IMR-90 (cell line): ENCODE measurements at regions not wholly inside any gene's neighbourhood (a gene's known extent, or its start where the extent isn't known, plus 50 kb on each side); places are given as distances from the start of the nearest gene placed in this dataset.

Experiments used
- ATAC-seq: fragments of 200-7000 bp; cut with Tn5 transposase; 2 replicates; pipeline ENCODE4 v1.9.1; 2020; ENCODE audit warnings: low read depth, mild to moderate bottlenecking, moderate library complexity
- BruUV-seq: library from RNA; stranded (reverse); fragments of 400-500 nt; replicated peaks from 2 replicates; lab custom pipeline; 2021; lab: Mats Ljungman, UMichigan
- CTCF ChIA-PET: fragments of 300-600 bp; formaldehyde crosslinking; extraction: SDS; loops from one replicate; lab custom pipeline; 2021; ENCODE audit warnings: antibody characterized with exemption; lab: Yijun Ruan, JAX
- POLR2A ChIA-PET: fragments of 300-600 bp; sonication (Branson Sonifier 250); formaldehyde crosslinking; loops from one replicate; lab custom pipeline; 2022; ENCODE audit warnings: antibody characterized with exemption; ENCODE audit not compliant: unreplicated experiment; lab: Charles Lee
- DNase-seq: peaks from one replicate; pipeline ENCODE4 v3.0.0; 2013
- H2AFZ ChIP-seq: replicated peaks from 2 replicates; pipeline ENCODE3; 2013; ENCODE audit warnings: low read length, mild to moderate bottlenecking; ENCODE audit not compliant: poor library complexity
- H2AK5ac ChIP-seq: 2 replicates; pipeline ENCODE4 v1.6.1; 2013; ENCODE audit warnings: low read depth, low read length, inconsistent platforms
- H2AK9ac ChIP-seq: replicated peaks from 2 replicates; pipeline ENCODE3; 2013; ENCODE audit warnings: mild to moderate bottlenecking, low read depth, low read length, moderate library complexity; ENCODE audit not compliant: poor library complexity
- H2BK120ac ChIP-seq: 2 replicates; pipeline ENCODE4 v1.6.1; 2013; ENCODE audit warnings: low read depth, low read length, inconsistent platforms
- H2BK15ac ChIP-seq: 3 replicates; pipeline ENCODE4 v1.6.1; 2013; ENCODE audit warnings: low read depth, low read length, inconsistent platforms
- H2BK20ac ChIP-seq: 2 replicates; pipeline ENCODE4 v1.6.1; 2013; ENCODE audit warnings: low read depth, mild to moderate bottlenecking, inconsistent platforms, low read length, moderate library complexity
- H2BK5ac ChIP-seq: 2 replicates; pipeline ENCODE4 v1.6.1; 2013; ENCODE audit warnings: mild to moderate bottlenecking, low read depth, low read length, inconsistent platforms; ENCODE audit not compliant: poor library complexity, severe bottlenecking
- H3K14ac ChIP-seq: replicated peaks from 2 replicates; pipeline ENCODE4 v1.6.1; 2013; ENCODE audit warnings: low read depth, low read length, inconsistent platforms
- H3K18ac ChIP-seq: 2 replicates; pipeline ENCODE4 v1.6.1; 2013; ENCODE audit warnings: low read depth, low read length, control low read depth
- H3K23ac ChIP-seq: 2 replicates; pipeline ENCODE4 v1.6.1; 2013; ENCODE audit warnings: low read depth, low read length, inconsistent platforms
- H3K27ac ChIP-seq: 2 replicates; pipeline ENCODE4 v1.5.1; 2013; ENCODE audit warnings: mild to moderate bottlenecking, control low read depth, low read length; ENCODE audit not compliant: insufficient read depth
- H3K27me3 ChIP-seq: 2 replicates; pipeline ENCODE4 v1.6.1; 2013; ENCODE audit warnings: low read length; ENCODE audit not compliant: control insufficient read depth, insufficient read depth
- H3K36me3 ChIP-seq: 2 replicates; pipeline ENCODE4 v1.6.1; 2013; ENCODE audit warnings: low read length, mixed read lengths; ENCODE audit not compliant: control insufficient read depth, insufficient read depth
- H3K4ac ChIP-seq: 2 replicates; pipeline ENCODE4 v1.6.1; 2013; ENCODE audit warnings: low read depth, low read length, inconsistent platforms
- H3K4me1 ChIP-seq: 2 replicates; pipeline ENCODE4 v1.6.1; 2013; ENCODE audit warnings: low read length, mixed read lengths; ENCODE audit not compliant: control insufficient read depth, insufficient read depth
- H3K4me2 ChIP-seq: 2 replicates; pipeline ENCODE4 v1.6.1; 2013; ENCODE audit warnings: low read depth, mild to moderate bottlenecking, control low read depth, low read length, moderate library complexity
- H3K4me3 ChIP-seq: 2 replicates; pipeline ENCODE4 v1.5.1; 2013; ENCODE audit warnings: low read depth, mild to moderate bottlenecking, control low read depth, low read length, moderate library complexity; ENCODE audit not compliant: insufficient read depth
- H3K56ac ChIP-seq: 2 replicates; pipeline ENCODE4 v1.6.1; 2013; ENCODE audit warnings: low read length, inconsistent platforms; ENCODE audit not compliant: insufficient read depth; ENCODE audit errors: extremely low read depth
- H3K79me1 ChIP-seq, 2 experiments: 2 replicates each; pipeline ENCODE4 v1.6.1; 2013; ENCODE audit warnings: low read length in 2 of 2, inconsistent platforms in 1 of 2, low read depth in 1 of 2
- H3K9ac ChIP-seq: 2 replicates; pipeline ENCODE4 v1.6.1; 2013; ENCODE audit warnings: low read depth, low read length, control low read depth
- H3K9me1 ChIP-seq: 2 replicates; pipeline ENCODE4 v1.6.1; 2013; ENCODE audit warnings: low read length, inconsistent platforms; ENCODE audit not compliant: insufficient read depth
- H3K9me3 ChIP-seq: 2 replicates; pipeline ENCODE4 v1.6.1; 2013; ENCODE audit warnings: low read length; ENCODE audit not compliant: control insufficient read depth, insufficient read depth
- H4K20me1 ChIP-seq: 2 replicates; pipeline ENCODE4 v1.6.1; 2013; ENCODE audit warnings: low read length, inconsistent platforms; ENCODE audit not compliant: insufficient read depth
- H4K5ac ChIP-seq: 2 replicates; pipeline ENCODE4 v1.6.1; 2013; ENCODE audit warnings: mild to moderate bottlenecking, low read depth, low read length, control low read depth
- H4K8ac ChIP-seq, 2 experiments: 2 replicates each; pipeline ENCODE4 v1.6.1; 2013; ENCODE audit warnings: low read depth in 2 of 2, low read length in 2 of 2, control low read depth in 1 of 2, inconsistent platforms in 1 of 2
- H4K91ac ChIP-seq: 2 replicates; pipeline ENCODE4 v1.6.1; 2013; ENCODE audit warnings: low read depth, low read length, inconsistent platforms; ENCODE audit not compliant: insufficient read depth
- BHLHE40 ChIP-seq: fragments of 150-350 bp; IDR thresholded peaks from 2 replicates; pipeline ENCODE4 v1.6.1; 2016; ENCODE audit warnings: mild to moderate bottlenecking, low read depth, low read length
- CEBPB ChIP-seq: IDR thresholded peaks from 2 replicates; pipeline ENCODE4 v1.6.1; 2012; ENCODE audit warnings: low read depth, low read length, improper control_type of control experiment
- CHD1 ChIP-seq: IDR thresholded peaks from 2 replicates; pipeline ENCODE4 v1.6.1; 2012; ENCODE audit warnings: low read depth, low read length, improper control_type of control experiment
- CTCF ChIP-seq: conservative IDR thresholded peaks from 2 replicates; pipeline ENCODE4 v1.5.1; 2012; ENCODE audit warnings: mild to moderate bottlenecking, low read depth, low read length, improper control_type of control experiment
- ELK1 ChIP-seq: fragments of 150-350 bp; IDR thresholded peaks from 2 replicates; pipeline ENCODE4 v1.6.1; 2016; ENCODE audit warnings: low read depth, mild to moderate bottlenecking, low read length, moderate library complexity, borderline replicate concordance
- FOS ChIP-seq: fragments of 150-350 bp; IDR thresholded peaks from 2 replicates; pipeline ENCODE4 v1.6.1; 2016; ENCODE audit warnings: low read depth, low read length
- MAFK ChIP-seq: IDR thresholded peaks from 2 replicates; pipeline ENCODE4 v1.6.1; 2012; ENCODE audit warnings: low read depth, low read length, improper control_type of control experiment
- MAZ ChIP-seq: IDR thresholded peaks from 2 replicates; pipeline ENCODE4 v1.6.1; 2012; ENCODE audit warnings: low read depth, mild to moderate bottlenecking, low read length, improper control_type of control experiment, moderate library complexity, borderline replicate concordance
- MXI1 ChIP-seq: IDR thresholded peaks from 2 replicates; pipeline ENCODE4 v1.6.1; 2012; ENCODE audit warnings: low read depth, mild to moderate bottlenecking, low read length, moderate library complexity, borderline replicate concordance
- NFE2L2 ChIP-seq: fragments of 150-350 bp; IDR thresholded peaks from 2 replicates; pipeline ENCODE4 v1.6.1; 2016; ENCODE audit warnings: low read depth, mild to moderate bottlenecking, low read length
- POLR2A ChIP-seq: IDR thresholded peaks from 2 replicates; pipeline ENCODE4 v1.6.1; 2012; ENCODE audit warnings: mild to moderate bottlenecking, low read depth, low read length
- RAD21 ChIP-seq: IDR thresholded peaks from 2 replicates; pipeline ENCODE4 v1.6.1; 2012; ENCODE audit warnings: low read length, improper control_type of control experiment
- RFX5 ChIP-seq: IDR thresholded peaks from 2 replicates; pipeline ENCODE4 v1.8.0; 2012; ENCODE audit warnings: low read depth, mild to moderate bottlenecking, low read length, moderate library complexity
- SMC3 ChIP-seq: fragments of 150-350 bp; IDR thresholded peaks from 2 replicates; pipeline ENCODE4 v1.6.1; 2016; ENCODE audit warnings: low read depth, mild to moderate bottlenecking, antibody characterized with exemption, low read length, moderate library complexity
- USF2 ChIP-seq: fragments of 150-350 bp; IDR thresholded peaks from 2 replicates; pipeline ENCODE4 v1.6.1; 2017; ENCODE audit warnings: mild to moderate bottlenecking, antibody characterized with exemption, low read length, low read depth
- WGBS, 2 experiments: methylation state at CpG; one replicate each; pipeline versions ENCODE4 v1.1.5 to v1.1.7; 2013; ENCODE audit warnings: missing lambda C conversion rate in 2 of 2; ENCODE audit not compliant: insufficient read length in 1 of 2; ENCODE audit errors: extremely low coverage in 2 of 2; 5-methylcytosine and 5-hydroxymethylcytosine counted together
- dilution Hi-C: fragments of 300-500 bp; cut with HindIII; formaldehyde crosslinking; loops from one replicate; pipeline ENCODE4 v1.14.3; 2018; ENCODE audit warnings: low sequenced_read_pairs; ENCODE audit not compliant: unreplicated experiment
- in situ Hi-C: fragments of 300-500 bp; cut with MboI; formaldehyde crosslinking; loops from 3 replicates; pipeline ENCODE4 v1.14.3; 2019; ENCODE audit warnings: low sequenced_read_pairs, inconsistent platforms, mixed read lengths
- intact Hi-C: fragments of 100-400 bp; cut with micrococcal nuclease; formaldehyde crosslinking; loops from 2 replicates; pipeline ENCODE4 v1.10.0; 2022

- no CpG with 5 or more reads among the region's 2 CpGs for WGBS, 2 experiments
- Histone ChIP-seq H3K36me3 (no peaks in the 10 kb centered on the region), H3K27me3 (no peaks in the 10 kb centered on the region), H4K8ac (peak overlapping the region in 1 of 2 experiments; percentile 59; a peak in 3 of 4 replicates), H4K91ac (peak overlapping the region; percentile 62; the same call in 1 of the 2 replicates), H2AFZ (peak overlapping the region; percentile 37), H3K4ac (peak overlapping the region; percentile 27; the same call in 1 of the 2 replicates), H3K23ac (no peak overlapping the region), H4K5ac (peak overlapping the region; percentile 52; the same call in 1 of the 2 replicates), H2AK9ac (no peak overlapping the region), H3K27ac (peak overlapping the region; percentile 29; the same call in 1 of the 2 replicates), H2BK15ac (peak overlapping the region; percentile 40; the same call in 1 of the 3 replicates), H3K14ac (peak overlapping the region; percentile 29), H3K79me1 (no peaks in the 10 kb centered on the region), H2AK5ac (no peak overlapping the region), H3K56ac (no peak overlapping the region), H3K4me3 (no peak overlapping the region), H3K9ac (no peak overlapping the region), H3K4me2 (no peak overlapping the region), H2BK20ac (peak overlapping the region; percentile 67), H2BK5ac (peak overlapping the region; percentile 97), H3K9me3 (no peaks in the 10 kb centered on the region), H3K9me1 (no peaks in the 10 kb centered on the region), H3K4me1 (peaks cover 9% of the 10 kb centered on the region; the same call in 1 of the 2 replicates), H4K20me1 (no peaks in the 10 kb centered on the region), H2BK120ac (peak overlapping the region; percentile 95), H3K18ac (peak overlapping the region; percentile 82; the same call in 1 of the 2 replicates)
- dilution Hi-C loops (no loop called here), in situ Hi-C loops (no loop called here), intact Hi-C loops (no loop called here)
- DNase-seq = no peak
- ChIA-PET POLR2A (no interaction called here), CTCF (interaction anchor here (0.6 to 1.0 kb wide), 2 partner anchors 38 to 1887 kb away, joined by 3 read pairs; no protein-coding TSS in a partner anchor)
- ATAC-seq = 0 out of 2 replicates have a peak, but pooled peaks have one; percentile 18
- no TSS peak for BruUV-seq
- TF ChIP-seq SMC3 (no peak), NFE2L2 (no peak), RAD21 (no peak), USF2 (no peak), MAZ (no peak), MXI1 (no peak), ELK1 (no peak), CEBPB (no peak), POLR2A (no peak), CTCF (no peak), FOS (no peak), MAFK (no peak), BHLHE40 (no peak), CHD1 (no peak), RFX5 (no peak)
Observed at GRCh38 chr5:163586531-163586956, 81.1 kb downstream of the MAT2B start.
